HG03066 (cell line): ENCODE measurements at regions not wholly inside any gene's neighbourhood (a gene's known extent, or its start where the extent isn't known, plus 50 kb on each side); places are given as distances from the start of the nearest gene placed in this dataset.
"Not testable (repeated sequence)": the region's sequence is repeated elsewhere in the genome, so short reads cannot be mapped to it uniquely, and the experiment has no call there.

ENCODE experiments used
- ATAC-seq: cut with Tn5 transposase; IDR thresholded peaks from one replicate; pipeline ENCODE4 v1.9.1; 2021; ENCODE audit warnings: low read depth; ENCODE audit not compliant: unreplicated experiment

DNA sequence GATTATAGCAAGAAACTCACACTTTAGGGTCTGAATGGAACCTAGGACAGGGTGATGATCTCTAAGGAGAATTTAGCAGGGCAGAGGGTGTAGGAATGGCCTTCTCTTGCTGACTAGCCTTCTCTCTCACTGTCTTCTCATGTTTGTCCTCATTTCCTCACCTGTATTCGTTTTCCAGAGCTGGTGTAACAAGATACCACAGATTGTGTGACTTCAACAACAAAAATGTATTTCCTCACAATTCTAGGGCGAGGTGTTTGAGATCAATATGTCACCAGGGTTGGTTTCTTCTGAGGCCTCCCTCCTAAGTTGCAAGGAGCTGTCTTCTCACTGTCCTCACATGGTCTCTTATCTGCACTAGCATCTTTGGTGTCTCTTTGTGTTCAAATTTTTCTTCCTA, 177.9 kb upstream of the C1orf87 start:
- ATAC-seq = no peak

DNA sequence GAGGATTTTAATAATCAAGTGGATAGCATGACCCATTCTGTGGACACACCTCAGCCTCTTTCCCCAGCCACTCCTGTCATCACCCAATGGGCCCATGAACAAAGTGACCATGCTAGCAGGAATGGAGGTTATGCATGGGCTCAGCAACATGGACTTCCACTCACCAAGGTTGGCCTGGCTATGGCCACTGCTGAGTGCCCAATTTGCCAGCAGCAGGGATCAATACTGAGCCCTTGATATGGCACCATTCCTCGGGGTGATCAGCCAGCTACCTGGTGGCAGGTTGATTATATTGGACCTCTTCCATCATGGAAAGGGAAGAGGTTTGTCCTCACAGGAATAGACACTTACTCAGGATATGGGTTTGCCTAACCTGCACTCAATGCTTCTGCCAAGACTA, 173.9 kb upstream of the C1orf87 start:
- not testable (repeated sequence) for ATAC-seq

DNA sequence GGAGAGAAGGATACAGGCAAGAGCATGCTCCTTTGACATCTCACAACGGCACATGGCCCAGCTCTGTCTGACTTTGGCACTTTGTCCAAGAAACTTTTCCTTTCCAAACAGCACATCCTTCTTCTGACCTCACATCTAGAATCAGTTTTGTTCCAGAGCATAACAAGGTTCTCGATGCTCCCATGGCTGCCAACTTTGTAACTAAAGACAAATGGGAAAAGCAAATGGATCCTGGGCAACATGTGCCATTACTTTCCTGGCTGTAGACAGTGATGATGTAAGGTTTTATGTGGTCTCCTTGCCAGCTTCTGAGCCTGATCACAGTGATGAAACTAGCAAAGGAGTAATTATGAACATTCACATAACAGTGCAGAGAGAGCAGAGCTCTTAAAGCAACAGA, 171.8 kb upstream of the C1orf87 start:
- ATAC-seq = no peak

DNA sequence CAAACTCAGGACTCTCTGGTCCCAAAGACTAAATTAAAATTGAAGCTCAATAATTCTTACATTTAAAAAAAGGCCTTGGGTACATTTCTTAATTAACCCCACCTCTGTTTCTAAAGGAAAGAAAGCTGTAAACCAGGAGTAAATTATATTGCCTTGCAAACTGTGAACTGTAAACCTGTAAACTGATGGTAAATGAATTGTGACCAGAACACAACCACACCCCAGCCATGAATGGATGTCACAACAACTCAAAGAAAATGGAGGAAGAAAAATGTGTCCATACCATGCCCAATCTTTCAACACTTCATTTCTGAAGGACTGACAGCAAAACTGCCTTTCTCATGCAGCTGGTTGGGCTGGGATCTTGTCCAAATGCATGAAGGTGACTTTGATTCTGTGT, 171.3 kb upstream of the C1orf87 start:
- no peak for ATAC-seq

DNA sequence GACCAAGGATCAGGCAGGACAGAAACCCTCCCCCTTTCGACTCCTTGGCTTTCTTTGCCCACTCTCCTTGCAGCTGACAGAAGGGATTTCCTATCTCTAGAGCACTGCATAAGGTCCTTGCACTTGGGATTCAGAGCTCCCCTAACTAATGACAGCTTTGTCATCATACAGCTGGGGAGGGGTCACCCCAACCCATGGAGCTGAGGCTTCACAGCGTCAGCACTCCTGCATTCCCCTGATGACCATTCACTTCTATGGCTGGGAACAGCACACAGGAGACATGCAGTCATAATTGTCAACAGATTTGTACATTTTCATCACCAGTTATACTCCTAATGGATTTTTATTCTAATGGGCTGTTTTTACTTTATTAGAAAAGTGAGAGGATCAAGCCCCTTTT, 161.7 kb upstream of the C1orf87 start:
- no peak for ATAC-seq

DNA sequence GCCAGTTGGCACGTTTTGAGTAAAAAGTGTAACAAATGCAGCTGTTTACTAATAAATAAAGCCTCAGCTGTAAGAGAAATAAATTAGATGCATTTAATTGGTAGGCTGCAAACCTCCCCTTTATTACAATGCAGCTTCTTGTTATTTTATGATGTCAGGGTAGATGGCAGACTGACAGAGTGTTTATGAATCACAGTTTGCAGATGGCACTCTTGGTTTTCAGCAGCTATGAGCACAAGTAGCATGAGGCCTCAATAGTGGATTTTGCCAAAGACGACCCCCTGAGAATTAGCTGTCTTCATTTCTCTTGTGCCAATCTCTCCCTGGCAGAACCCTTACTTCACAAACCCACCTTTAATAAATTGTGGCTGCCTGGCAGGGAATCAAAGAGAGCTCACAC, 161.2 kb upstream of the C1orf87 start:
- no peak for ATAC-seq

DNA sequence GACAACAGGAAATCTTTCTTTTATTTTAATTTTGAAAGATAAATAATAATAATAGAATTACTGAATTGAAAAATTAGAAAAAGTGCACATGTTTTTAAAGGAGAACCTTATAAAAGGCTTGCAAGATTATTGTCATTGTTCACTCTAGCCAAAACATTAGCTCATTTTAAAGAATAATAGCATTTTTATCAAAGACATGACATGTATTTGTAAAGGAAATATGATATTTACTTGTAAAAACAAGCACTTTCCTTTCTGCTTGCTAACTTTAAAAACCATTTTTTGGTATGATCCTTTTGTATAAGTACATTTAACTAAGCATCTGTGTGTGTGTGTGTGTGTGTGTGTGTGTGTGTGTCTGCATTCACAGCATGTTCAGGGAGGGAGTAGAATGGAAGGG, 156.3 kb upstream of the C1orf87 start:
- ATAC-seq = no peak

DNA sequence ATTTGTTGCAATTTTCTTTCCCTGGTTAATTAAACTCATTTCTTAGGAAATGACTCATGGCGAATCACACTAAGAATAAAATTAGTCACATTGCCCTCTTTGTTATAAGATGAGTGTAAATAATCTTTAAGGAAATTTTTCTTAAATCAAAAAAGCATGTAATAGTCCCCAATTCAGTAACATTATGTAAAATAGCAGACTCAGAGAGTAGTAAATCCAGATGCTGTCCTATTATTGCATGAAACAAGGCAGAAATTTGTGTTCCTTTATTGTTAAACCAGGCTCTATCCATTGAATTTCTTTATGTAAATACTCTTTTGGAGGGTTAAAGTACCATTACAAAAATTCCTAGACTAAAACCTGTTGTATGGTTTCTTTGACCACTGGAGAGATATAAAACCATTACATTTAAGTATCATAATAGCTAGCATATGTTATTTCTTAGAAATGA, 154.5 kb upstream of the C1orf87 start:
- ATAC-seq = no peak

DNA sequence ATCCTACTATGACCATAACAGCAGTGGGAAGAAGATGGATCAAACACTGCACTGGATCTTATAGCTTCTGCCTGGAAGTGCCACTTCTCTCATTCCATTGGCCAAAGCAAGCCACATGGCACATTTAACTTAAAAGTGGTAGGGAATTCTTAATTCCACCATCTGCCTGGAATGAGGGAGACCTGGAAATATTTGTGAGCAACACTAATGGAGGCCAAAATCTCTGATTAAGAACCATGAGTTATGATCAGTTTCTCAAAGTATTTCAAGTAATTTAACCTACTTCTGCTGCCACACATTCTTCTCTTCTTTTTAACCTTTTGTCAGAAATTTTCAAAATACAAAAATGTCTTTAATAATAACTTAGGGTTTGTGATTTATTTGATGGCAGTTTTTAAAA, 154.0 kb upstream of the C1orf87 start:
- no peak for ATAC-seq

DNA sequence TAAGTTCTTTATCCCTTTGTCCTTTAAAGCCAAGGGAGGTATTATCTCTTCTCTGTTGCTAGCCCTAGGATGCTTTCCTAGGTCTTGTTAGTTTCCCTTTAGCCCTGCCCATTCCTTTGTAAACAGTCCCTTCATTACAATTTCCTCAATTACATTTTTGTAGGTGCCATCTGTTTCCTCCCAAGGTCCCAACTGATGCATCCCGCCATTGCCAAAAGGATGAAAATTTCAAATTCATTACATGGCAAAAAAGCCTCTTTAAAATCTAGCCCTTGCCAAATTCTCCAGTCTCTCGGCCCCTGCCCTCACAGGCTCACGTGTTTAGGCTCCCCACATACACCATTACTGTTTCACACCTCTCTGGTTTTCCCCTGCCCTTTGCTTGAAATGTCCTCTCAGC, 151.9 kb upstream of the C1orf87 start:
- no peak for ATAC-seq

DNA sequence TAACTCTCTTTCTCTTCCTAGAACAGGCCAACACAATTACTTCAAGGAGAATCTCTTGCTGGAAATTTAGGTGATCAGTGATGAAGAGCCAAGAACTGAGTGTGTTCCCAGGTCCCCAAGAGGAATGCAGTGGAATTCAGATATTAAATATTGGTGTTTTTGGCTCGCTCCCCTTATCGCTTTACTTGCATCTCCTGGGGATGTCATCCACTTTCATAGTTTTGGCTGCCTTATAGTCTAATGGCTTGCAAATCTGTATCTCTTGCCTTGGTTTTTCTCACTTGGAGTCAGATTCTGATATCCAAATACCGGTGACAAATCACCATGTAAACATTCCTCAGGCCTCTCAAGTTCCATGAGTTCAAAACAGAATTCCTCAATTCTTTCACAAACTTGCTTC, 151.0 kb upstream of the C1orf87 start:
- no peak for ATAC-seq

DNA sequence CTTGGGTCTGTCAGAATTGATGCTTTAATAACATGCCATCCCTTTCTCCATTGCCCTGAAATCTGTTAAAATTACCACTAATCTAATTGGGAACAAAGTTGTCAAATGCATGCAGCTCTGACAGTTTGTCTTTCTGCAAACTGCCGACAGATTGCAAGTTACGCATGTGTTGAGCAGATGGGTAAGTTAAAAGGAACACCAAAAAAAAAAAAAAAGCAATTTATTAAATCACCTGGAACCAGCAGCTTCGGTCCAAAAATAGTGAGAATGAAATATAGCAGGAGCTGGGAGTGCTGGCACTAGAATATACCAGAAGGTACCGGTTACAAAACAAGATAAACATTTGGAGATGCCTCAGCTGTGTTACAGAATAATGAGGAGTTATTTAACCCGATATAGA, 149.6 kb upstream of the C1orf87 start:
- no peak for ATAC-seq

DNA sequence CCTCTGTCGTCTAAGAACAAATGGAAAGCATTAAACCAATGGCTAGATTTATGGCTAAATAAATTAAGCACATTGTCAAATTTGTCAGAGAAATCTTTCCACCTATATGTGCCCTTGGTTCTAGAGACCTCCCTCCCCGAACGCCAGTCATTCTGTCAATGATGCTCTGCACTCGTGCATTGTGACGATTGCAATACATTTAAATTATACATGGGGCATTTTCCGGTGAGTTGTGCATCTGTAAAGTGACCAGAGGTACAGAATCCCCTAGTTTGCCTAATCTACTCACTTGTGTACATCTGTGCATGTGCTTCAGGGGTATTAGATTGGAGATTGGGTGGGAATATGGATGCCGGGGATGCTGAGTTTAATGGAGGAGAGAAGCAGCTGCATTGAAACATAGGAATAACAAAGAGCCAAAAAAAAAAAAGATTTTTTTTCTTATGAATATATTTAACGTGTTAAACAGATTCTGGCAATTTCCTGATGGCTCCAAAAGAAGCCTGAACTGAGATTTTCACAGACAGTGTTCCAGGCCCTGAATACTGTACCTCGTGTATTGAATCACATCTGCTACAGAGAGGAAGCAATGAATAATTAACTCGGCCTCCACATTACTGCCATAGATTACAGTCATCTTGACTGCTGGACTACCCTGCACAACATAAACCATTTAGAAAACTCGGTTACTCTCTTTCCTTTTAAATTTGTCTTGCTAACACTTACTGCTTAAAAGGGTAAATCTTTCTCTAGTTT, 149.0 kb upstream of the C1orf87 start:
- no peak for ATAC-seq

DNA sequence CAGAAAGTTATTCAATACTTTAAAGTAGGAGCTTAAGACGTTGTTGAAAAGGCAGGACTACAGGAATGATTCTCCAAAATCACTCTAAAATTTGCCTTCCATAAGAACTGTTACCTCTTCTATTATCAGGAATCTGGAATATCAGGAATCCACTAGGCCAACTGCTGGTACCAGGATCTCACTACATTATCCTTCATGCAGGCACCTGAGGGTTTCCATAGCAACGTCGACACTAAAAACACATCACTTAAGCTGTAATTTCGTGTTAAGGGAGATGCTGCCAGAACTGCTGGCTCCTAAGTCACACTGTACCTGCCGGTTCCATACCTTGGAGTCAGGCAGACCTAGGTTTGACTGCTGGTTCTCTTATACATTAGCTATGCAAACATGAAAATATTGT, 139.7 kb upstream of the C1orf87 start:
- no peak for ATAC-seq

DNA sequence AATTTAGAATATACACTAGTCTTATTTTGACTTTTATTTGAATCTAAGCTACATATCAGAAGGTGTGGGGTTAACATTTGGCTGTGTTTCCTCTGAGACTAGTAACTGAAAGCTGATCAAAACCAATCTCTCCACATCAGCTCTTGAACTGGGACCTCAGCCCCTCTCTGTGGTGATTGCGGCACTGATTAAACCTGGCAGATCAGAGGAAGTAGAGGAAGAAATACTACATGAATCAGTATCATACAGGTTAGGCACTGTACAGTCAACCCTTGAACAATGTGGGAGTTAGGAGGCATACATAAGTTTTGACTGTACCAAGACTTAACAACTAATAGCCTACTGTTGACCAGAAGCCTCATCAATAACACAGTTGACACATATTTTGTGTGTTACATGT, 122.5 kb upstream of the C1orf87 start:
- no peak for ATAC-seq

DNA sequence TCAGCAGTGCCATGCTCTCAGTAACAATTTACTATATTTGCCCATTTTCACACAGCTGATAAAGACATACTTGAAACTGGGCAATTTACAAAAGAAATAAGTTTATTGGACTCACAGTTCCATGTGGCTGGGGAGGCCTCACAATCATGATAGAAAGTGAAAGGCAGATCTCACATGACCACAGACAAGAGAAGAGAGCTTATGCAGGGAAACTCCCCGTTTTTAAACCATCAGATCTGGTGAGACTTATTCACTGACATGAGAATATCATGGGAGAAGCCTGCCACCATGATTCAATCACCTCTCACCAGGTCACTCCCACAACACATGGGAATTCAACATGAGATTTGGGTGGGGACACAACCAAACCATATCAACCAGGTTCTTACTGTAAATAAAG, 112.1 kb upstream of the C1orf87 start:
- ATAC-seq = no peak

DNA sequence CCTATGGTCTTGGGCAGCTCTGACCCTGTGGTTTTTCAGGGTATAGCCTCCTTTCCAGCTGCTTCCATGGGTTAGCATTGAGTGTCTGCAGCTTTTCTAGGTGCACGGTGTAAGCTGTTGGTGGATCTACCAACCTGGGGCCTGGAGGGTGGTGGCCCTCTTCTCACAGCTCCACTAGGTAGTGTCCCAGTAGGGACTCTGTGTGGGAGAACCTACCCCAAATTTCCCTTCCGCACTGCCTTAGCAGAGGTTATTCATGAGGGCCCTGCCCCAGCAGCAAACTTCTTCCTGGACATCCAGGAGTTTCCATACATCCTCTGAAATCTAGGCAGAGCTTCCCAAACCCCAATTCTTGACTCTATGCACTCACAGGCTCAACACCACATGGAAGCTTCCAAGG, 111.0 kb upstream of the C1orf87 start:
- no peak for ATAC-seq

DNA sequence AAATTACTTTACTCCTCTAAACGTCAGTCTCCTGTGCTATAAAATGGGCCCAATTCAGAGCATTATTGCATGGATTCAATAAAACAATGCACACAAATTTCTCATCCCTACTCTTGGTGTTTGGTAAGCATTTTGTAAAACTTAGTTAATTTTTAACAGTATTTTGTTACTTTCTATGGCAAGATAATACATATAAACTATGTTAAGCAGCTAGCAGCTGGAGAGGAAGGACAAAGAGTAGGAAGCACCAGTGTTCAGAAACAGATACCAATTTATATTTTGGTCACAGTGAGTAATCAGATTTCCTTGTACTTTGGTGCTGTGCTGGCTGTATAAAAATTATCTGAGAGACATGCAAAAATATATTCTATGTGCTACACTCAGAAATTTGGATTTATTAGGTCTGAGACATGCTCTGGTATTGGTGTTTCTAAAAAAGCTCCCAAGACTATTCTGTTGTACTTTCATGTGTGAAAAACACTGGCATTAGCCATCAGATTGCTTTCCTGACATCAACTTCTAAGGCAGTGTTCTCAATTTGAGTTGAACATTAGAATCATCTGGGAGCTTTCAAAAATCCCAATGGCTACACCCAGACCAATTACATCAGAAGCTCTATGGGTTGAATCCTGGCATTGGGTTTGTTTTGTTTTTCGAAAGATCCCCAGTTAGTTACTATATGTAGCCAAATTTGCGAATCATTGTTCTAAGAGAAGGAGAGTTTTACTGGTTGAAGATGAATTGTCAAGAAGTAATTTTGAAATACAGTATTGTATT, 100.3 kb upstream of the C1orf87 start:
- no peak for ATAC-seq

DNA sequence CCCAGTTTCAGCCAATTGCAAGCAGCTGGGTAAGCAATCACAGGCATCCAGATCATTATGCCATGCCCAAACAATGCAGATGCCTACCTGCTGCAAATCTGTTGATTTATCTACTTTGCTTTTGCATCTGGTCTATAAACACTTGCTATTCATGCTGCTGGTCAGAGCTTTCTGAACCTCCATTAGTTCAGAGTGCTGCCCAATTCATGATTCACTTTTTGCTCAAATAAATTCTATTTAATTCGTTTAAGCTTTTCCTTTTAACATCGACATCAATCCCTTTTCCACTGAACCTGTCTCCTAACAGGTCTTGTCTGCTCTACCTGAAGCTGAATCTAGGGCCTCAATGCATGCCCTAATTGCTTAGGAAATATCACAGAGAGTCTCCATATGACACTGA, 99.4 kb upstream of the C1orf87 start:
- no peak for ATAC-seq

DNA sequence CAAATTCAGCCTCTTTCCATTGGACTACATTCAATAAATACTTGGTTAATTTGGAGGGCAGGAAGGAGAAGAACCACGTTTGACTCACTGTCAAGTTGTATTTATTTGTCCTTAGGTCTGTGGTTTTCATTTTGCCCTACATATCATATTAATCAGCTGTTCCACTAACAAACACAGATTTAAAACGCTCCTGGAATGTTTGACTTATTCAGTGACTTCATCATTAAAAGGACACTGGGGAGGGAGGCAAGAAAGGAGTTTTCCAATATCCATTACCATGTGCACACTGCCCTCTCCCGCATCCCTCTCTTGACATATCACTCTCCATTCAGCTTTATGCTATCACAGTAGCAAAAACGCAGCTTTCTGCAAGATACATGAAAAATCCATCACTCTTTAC, 98.2 kb upstream of the C1orf87 start:
- no peak for ATAC-seq

DNA sequence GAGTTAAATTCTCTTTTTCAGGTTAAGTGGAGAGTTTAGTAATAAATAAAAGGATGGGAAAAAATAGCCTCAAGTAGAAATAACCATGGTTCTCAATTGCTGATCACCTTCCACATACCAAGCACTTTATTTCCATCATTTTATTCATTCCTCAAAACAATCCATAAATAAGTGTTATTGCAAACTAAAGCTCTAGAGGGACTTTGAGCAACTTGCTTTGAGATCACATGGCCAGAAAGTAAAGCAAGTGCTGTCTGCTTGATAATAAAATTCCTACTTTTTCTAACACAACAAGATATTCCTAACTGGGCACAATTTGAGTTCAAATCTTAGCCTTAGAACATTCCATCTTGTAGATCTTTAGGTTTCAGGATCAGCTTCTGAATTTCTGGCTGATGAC, 97.1 kb upstream of the C1orf87 start:
- ATAC-seq = no peak

DNA sequence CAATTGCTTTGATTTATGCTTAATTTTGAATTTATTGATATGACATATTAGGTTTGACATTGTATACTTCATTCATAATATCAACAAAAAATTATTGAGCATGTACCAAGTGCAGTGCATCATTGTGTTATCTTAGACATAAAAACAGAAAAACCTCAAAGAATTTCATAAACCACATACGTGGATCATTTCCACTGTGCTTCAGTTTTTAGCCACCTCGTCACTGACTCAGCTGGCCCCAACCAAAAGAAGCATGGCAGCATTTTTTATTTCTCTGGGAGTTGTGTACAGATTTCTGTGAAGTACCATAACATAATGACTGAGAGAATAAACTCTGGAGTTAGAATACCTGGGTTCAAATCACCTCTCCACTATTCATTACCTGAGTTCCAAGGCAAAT, 95.6 kb upstream of the C1orf87 start:
- ATAC-seq = no peak
